PC-3 (cell line): ENCODE measurements at regions not wholly inside any gene's neighbourhood (a gene's known extent, or its start where the extent isn't known, plus 50 kb on each side); places are given as distances from the start of the nearest gene placed in this dataset.

Source experiments
- ATAC-seq: fragments of 200-7000 bp; cut with Tn5 transposase; 2 replicates; pipeline ENCODE4 v1.9.1; 2020; ENCODE audit warnings: mild to moderate bottlenecking, moderate library complexity
- BruUV-seq: library from RNA; stranded (reverse); fragments of 400-500 nt; replicated peaks from 2 replicates; lab custom pipeline; 2021; lab: Mats Ljungman, UMichigan
- CTCF ChIA-PET: fragments of 300-600 bp; sonication (Branson Sonifier 250); formaldehyde crosslinking; loops from one replicate; lab custom pipeline; 2022; ENCODE audit warnings: antibody characterized with exemption; lab: Charles Lee
- POLR2A ChIA-PET: fragments of 300-600 bp; sonication (Branson Sonifier 250); formaldehyde crosslinking; loops from one replicate; lab custom pipeline; 2022; ENCODE audit warnings: antibody characterized with exemption; ENCODE audit not compliant: unreplicated experiment; lab: Charles Lee
- DNase-seq: peaks from one replicate; pipeline ENCODE4 v3.0.0-alpha.2; 2015
- H2AFZ ChIP-seq: fragments of 300-600 bp; sonication (generic); 2 replicates; pipeline ENCODE4 v1.6.0; 2016; ENCODE audit warnings: antibody characterized with exemption, low read length
- H3F3A ChIP-seq: fragments of 300-600 bp; sonication (generic); one replicate; pipeline ENCODE4 v1.6.0; 2017; ENCODE audit warnings: antibody characterized with exemption, low read length, control low read depth, mild to moderate bottlenecking; ENCODE audit not compliant: unreplicated experiment
- H3K27ac ChIP-seq: fragments of 300-600 bp; sonication (generic); 2 replicates; pipeline ENCODE4 v1.5.1; 2016; ENCODE audit warnings: mild to moderate bottlenecking, low read length
- H3K27me3 ChIP-seq: fragments of 300-600 bp; sonication (generic); 2 replicates; pipeline ENCODE4 v1.6.1; 2016; ENCODE audit warnings: low read length, mixed read lengths
- H3K36me3 ChIP-seq: fragments of 300-600 bp; sonication (generic); 2 replicates; pipeline ENCODE4 v1.6.1; 2016; ENCODE audit warnings: low read depth, mixed run types, low read length, mixed read lengths
- H3K4me1 ChIP-seq: fragments of 300-600 bp; sonication (generic); 2 replicates; pipeline ENCODE4 v1.5.1; 2016; ENCODE audit warnings: low read length; ENCODE audit not compliant: insufficient read depth
- H3K4me2 ChIP-seq: fragments of 300-600 bp; sonication (generic); 2 replicates; pipeline ENCODE4 v1.6.0; 2016; ENCODE audit warnings: low read length
- H3K4me3 ChIP-seq: fragments of 300-600 bp; sonication (generic); 2 replicates; pipeline ENCODE4 v1.5.1; 2016; ENCODE audit warnings: mild to moderate bottlenecking, low read length, mixed read lengths
- H3K79me2 ChIP-seq: fragments of 300-600 bp; sonication (generic); 2 replicates; pipeline ENCODE4 v1.6.1; 2017; ENCODE audit warnings: low read length, mixed read lengths
- H3K9ac ChIP-seq: fragments of 300-600 bp; sonication (generic); 2 replicates; pipeline ENCODE4 v1.6.0; 2016; ENCODE audit warnings: mild to moderate bottlenecking, low read length
- H3K9me2 ChIP-seq: fragments of 300-600 bp; sonication (generic); replicated peaks from 2 replicates; pipeline ENCODE4 v1.6.1; 2016; ENCODE audit warnings: mixed run types, low read length, mixed read lengths
- H3K9me3 ChIP-seq: fragments of 300-600 bp; sonication (generic); 2 replicates; pipeline ENCODE4 v1.6.1; 2016; ENCODE audit warnings: low read length, mixed read lengths
- H4K20me1 ChIP-seq: fragments of 300-600 bp; sonication (generic); 2 replicates; pipeline ENCODE4 v1.6.1; 2016; ENCODE audit warnings: low read length, mixed read lengths
- CTCF ChIP-seq: fragments of 300-600 bp; sonication (generic); conservative IDR thresholded peaks from 2 replicates; pipeline ENCODE4 v1.5.1; 2017; ENCODE audit warnings: antibody characterized with exemption, low read depth, mild to moderate bottlenecking, low read length
- EZH2 ChIP-seq: fragments of 300-600 bp; sonication (generic); IDR thresholded peaks from one replicate; pipeline ENCODE4 v1.6.1; 2017; ENCODE audit warnings: antibody characterized with exemption, mild to moderate bottlenecking, low read length; ENCODE audit not compliant: unreplicated experiment
- EZH2phosphoT487 ChIP-seq: fragments of 300-600 bp; sonication (generic); IDR thresholded peaks from 2 replicates; pipeline ENCODE4 v1.6.1; 2018; ENCODE audit warnings: mild to moderate bottlenecking, antibody characterized with exemption, low read length, borderline replicate concordance
- intact Hi-C: fragments of 100-400 bp; cut with micrococcal nuclease; formaldehyde crosslinking; loops from 2 replicates; pipeline ENCODE4 v1.9.0; 2023

- ATAC-seq (no peak), DNase-seq (no peak)
- no peak overlapping the region for H3K27ac ChIP-seq
- no peaks in the 10 kb centered on the region for H3K9me2 ChIP-seq
- CTCF ChIA-PET: no interaction called here
- no TSS peak for BruUV-seq
- H3K4me1 ChIP-seq: no peaks in the 10 kb centered on the region
- H3K4me3 ChIP-seq: no peak overlapping the region
- peaks cover 42% of the 10 kb centered on the region for H3K27me3 ChIP-seq
- H2AFZ ChIP-seq: no peak overlapping the region
- no peaks in the 10 kb centered on the region for H4K20me1 ChIP-seq
- H3K4me2 ChIP-seq: no peak overlapping the region
- intact Hi-C loops: no loop called here
- H3F3A ChIP-seq: no peaks in the 10 kb centered on the region
- H3K9ac ChIP-seq: no peak overlapping the region
- H3K79me2 ChIP-seq: no peaks in the 10 kb centered on the region
- no peak for TF ChIP-seq CTCF
- TF ChIP-seq EZH2phosphoT487: no peak
- no peak for TF ChIP-seq EZH2
- POLR2A ChIA-PET: no interaction called here
- no peaks in the 10 kb centered on the region for H3K36me3 ChIP-seq
- no peaks in the 10 kb centered on the region for H3K9me3 ChIP-seq
These were observed 416.1 kb downstream of the MN1 start for GRCh38 chr22:27385261-27385998.

DNA sequence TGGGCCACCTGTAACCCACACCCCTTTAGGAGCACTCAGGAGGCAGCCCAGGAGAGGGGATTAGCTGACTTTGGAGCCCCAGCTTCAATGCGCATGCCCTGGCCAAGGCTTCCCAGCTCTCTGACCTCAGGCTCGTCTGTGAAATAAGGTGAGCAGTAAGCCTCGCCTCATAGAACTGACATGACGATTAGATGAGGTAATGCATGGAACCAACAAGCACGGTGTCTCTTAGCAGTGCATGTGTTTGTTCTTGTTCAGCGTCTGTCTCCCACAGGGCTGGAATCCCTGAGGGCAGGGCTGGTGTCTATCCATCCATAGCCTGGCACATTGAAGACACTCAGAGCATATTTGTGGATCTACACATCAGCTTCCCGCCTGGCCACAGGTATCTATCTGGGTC lies 415.4 kb downstream of the MN1 start:
- H3K79me2 ChIP-seq: no peaks in the 10 kb centered on the region
- intact Hi-C loops: no loop called here
- no peak overlapping the region for H3K27ac ChIP-seq
- no peak overlapping the region for H3K9ac ChIP-seq
- no peaks in the 10 kb centered on the region for H3K9me2 ChIP-seq
- peaks cover 46% of the 10 kb centered on the region for H3K27me3 ChIP-seq
- no peaks in the 10 kb centered on the region for H3K9me3 ChIP-seq
- H3K4me2 ChIP-seq: no peak overlapping the region
- no peaks in the 10 kb centered on the region for H3K4me1 ChIP-seq
- TF ChIP-seq EZH2phosphoT487 (no peak), EZH2 (no peak), CTCF (no peak)
- BruUV-seq: no TSS peak
- no peaks in the 10 kb centered on the region for H3F3A ChIP-seq
- H4K20me1 ChIP-seq: no peaks in the 10 kb centered on the region
- no peaks in the 10 kb centered on the region for H3K36me3 ChIP-seq
- H3K4me3 ChIP-seq: no peak overlapping the region
- H2AFZ ChIP-seq: no peak overlapping the region
- ChIA-PET POLR2A (no interaction called here), CTCF (no interaction called here)
- DNase-seq: no peak
- no peak for ATAC-seq

DNA sequence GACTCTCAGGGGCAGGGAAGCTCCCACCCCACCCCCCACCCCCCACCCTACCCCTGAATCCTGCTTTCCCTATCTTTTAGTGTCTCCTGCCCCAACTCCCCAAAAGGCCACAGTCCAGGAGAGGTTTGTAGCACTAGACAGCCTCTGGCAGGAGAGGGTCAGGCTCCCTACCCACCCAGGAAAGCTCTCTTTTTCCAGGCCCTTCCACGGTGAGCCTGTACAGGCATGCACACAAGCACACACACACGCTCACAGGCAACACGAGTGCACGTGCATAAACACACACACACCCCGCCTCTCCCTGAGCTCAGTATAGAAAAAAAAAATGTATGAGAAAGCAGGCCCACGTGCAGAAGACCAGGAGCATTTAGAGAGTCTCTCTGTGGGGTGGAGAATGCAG lies 414.0 kb downstream of the MN1 start:
- no peak overlapping the region for H3K4me2 ChIP-seq
- no peaks in the 10 kb centered on the region for H3K9me2 ChIP-seq
- intact Hi-C loops: no loop called here
- H3K4me3 ChIP-seq: no peak overlapping the region
- ChIA-PET CTCF (no interaction called here), POLR2A (no interaction called here)
- no peak for ATAC-seq
- H3K4me1 ChIP-seq: no peaks in the 10 kb centered on the region
- no peaks in the 10 kb centered on the region for H3K9me3 ChIP-seq
- no peaks in the 10 kb centered on the region for H3F3A ChIP-seq
- DNase-seq: no peak
- no peak overlapping the region for H3K9ac ChIP-seq
- no peaks in the 10 kb centered on the region for H4K20me1 ChIP-seq
- TF ChIP-seq CTCF (no peak), EZH2 (no peak), EZH2phosphoT487 (no peak)
- H3K27me3 ChIP-seq: peaks cover 46% of the 10 kb centered on the region
- no peak overlapping the region for H2AFZ ChIP-seq
- H3K27ac ChIP-seq: no peak overlapping the region
- no peaks in the 10 kb centered on the region for H3K79me2 ChIP-seq
- H3K36me3 ChIP-seq: no peaks in the 10 kb centered on the region
- no TSS peak for BruUV-seq
